ENCODE measurements at regions not wholly inside any gene's neighbourhood (a gene's known extent, or its start where the extent isn't known, plus 50 kb on each side); places are given as distances from the start of the nearest gene placed in this dataset.

GRCh38 chr17:63274146-63274545, 172.0 kb downstream of the CYB561 start:
- Histone ChIP-seq H3K27ac (no peak overlapping the region), H3K4me1 (peaks cover 0 to 11% (median 0%) of the 10 kb centered on the region in 4 donors), H3K4me3 (no peak overlapping the region), H3K9me3 (no peaks in the 10 kb centered on the region), H3K27me3 (no peaks in the 10 kb centered on the region), H3K36me3 (no peaks in the 10 kb centered on the region)
- DNase-seq, result no peak
- intact Hi-C loops (cut with DNase I; ENCODE audit: low total_unique reads), result no loop called here
- no peak for TF ChIP-seq CTCF (IDR thresholded peaks at IDR 0.05)

DNA sequence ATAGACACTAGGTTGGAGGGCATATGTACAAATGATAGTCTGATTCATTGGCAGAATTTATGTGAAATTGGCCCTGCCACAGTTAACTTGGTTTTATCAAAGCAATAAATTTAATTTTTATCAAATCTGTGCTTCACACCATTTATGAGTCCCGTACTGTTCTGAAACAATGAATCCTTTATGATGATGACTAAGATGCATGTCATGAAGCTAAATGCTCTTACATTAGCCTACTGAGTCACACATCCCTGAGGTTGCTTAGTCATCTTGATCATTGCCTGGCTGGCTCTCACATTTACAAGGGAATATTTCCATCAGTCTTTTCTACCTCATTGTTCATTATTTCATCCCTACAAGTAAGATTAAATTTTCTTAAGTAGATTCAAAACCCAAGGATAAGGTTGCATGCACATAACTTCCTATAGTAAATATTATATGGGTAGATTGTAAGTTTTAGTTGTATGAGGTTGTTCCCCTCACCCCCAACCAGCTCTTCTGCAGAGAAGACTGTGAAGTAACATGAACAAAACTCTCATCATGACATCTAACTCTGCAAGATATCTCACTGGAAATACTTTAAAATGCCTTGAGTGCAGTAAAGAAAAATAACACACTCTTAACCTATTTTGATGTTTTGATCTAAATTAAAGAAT, 170.7 kb downstream of the CYB561 start:
- H3K9me3 ChIP-seq, result no peaks in the 10 kb centered on the region
- DNase-seq, result no peak
- H3K4me3 ChIP-seq, result no peak overlapping the region
- no peaks in the 10 kb centered on the region for H3K36me3 ChIP-seq
- intact Hi-C loops (cut with DNase I; ENCODE audit: low total_unique reads), result no loop called here
- no peak for TF ChIP-seq CTCF (IDR thresholded peaks at IDR 0.05)
- H3K4me1 ChIP-seq, result peaks cover 0 to 11% (median 0%) of the 10 kb centered on the region in 4 donors
- H3K27ac ChIP-seq, result no peak overlapping the region
- no peaks in the 10 kb centered on the region for H3K27me3 ChIP-seq

GRCh38 chr17:63275971-63276745, 169.9 kb downstream of the CYB561 start:
- H3K27me3 ChIP-seq, result no peaks in the 10 kb centered on the region
- no peaks in the 10 kb centered on the region for H3K36me3 ChIP-seq
- DNase-seq, result no peak
- no peak overlapping the region for H3K4me3 ChIP-seq
- no peaks in the 10 kb centered on the region for H3K9me3 ChIP-seq
- H3K4me1 ChIP-seq, result peaks cover 0 to 11% (median 0%) of the 10 kb centered on the region in 4 donors
- no peak for TF ChIP-seq CTCF (IDR thresholded peaks at IDR 0.05)
- intact Hi-C loops (cut with DNase I; ENCODE audit: low total_unique reads), result no loop called here
- no peak overlapping the region for H3K27ac ChIP-seq

DNA sequence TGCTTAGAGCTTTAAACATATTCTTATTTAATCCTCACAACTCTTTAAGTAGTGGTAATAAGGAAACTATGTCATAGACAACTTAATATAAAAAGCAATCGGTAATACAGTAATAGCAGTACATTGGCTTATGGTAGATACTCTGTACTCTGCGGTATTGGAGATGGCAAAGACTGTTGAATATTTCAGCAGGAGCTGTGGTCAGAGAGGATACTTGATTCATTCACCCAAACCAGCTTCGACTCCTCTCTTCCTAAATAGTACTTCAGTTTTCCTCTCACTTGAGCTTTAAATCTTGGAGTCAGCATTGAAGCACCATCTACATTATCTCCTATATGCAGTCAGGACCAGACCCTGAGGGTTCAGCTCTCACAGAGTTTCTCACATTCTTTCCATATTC, 169.3 kb downstream of the CYB561 start:
- intact Hi-C loops (cut with DNase I; ENCODE audit: low total_unique reads), result no loop called here
- Histone ChIP-seq H3K4me1 (peaks cover 0 to 11% (median 0%) of the 10 kb centered on the region in 4 donors), H3K27me3 (no peaks in the 10 kb centered on the region), H3K36me3 (no peaks in the 10 kb centered on the region), H3K4me3 (no peak overlapping the region), H3K9me3 (no peaks in the 10 kb centered on the region), H3K27ac (no peak overlapping the region)
- TF ChIP-seq CTCF (IDR thresholded peaks at IDR 0.05), result no peak
- no peak for DNase-seq

GRCh38 chr17:63277629-63278028, 168.5 kb downstream of the CYB561 start:
- H3K4me1 ChIP-seq, result peaks cover 0 to 11% (median 0%) of the 10 kb centered on the region in 4 donors
- no peaks in the 10 kb centered on the region for H3K36me3 ChIP-seq
- no peak for TF ChIP-seq CTCF (IDR thresholded peaks at IDR 0.05)
- no peak overlapping the region for H3K4me3 ChIP-seq
- intact Hi-C loops (cut with DNase I; ENCODE audit: low total_unique reads), result no loop called here
- H3K27ac ChIP-seq, result no peak overlapping the region
- no peak for DNase-seq
- no peaks in the 10 kb centered on the region for H3K27me3 ChIP-seq
- no peaks in the 10 kb centered on the region for H3K9me3 ChIP-seq

Measured in tibial artery (tissue), 4 donors.